ENCODE measurements at regions not wholly inside any gene's neighbourhood (a gene's known extent, or its start where the extent isn't known, plus 50 kb on each side); places are given as distances from the start of the nearest gene placed in this dataset.

DNA sequence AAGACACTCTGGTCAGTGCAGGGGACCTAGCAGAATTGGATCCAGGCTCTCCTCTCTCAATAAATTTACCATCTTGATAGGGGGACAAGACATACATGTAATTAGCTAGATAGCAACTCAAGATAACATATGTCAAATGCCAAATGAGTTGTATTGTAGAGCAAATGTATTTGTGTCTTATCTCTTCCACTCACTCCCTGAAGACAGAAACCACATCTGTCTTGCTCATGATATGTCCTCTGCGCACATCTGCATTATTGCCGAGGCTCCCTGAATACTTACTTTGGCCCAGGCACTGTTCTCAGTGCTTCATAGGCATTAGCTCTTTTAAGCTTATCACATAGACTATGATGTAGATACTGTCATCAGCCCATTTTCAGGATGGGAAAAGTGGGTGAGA is 122.9 kb upstream of the GATA6 start:
- DNase-seq (ENCODE audit: low read depth) = no peak
- no peak overlapping the region for H3K4me3 ChIP-seq (ENCODE audit: low read depth, low read length)
- TF ChIP-seq, protein P1, sequence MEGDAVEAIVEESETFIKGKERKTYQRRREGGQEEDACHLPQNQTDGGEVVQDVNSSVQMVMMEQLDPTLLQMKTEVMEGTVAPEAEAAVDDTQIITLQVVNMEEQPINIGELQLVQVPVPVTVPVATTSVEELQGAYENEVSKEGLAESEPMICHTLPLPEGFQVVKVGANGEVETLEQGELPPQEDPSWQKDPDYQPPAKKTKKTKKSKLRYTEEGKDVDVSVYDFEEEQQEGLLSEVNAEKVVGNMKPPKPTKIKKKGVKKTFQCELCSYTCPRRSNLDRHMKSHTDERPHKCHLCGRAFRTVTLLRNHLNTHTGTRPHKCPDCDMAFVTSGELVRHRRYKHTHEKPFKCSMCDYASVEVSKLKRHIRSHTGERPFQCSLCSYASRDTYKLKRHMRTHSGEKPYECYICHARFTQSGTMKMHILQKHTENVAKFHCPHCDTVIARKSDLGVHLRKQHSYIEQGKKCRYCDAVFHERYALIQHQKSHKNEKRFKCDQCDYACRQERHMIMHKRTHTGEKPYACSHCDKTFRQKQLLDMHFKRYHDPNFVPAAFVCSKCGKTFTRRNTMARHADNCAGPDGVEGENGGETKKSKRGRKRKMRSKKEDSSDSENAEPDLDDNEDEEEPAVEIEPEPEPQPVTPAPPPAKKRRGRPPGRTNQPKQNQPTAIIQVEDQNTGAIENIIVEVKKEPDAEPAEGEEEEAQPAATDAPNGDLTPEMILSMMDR (IDR thresholded peaks at IDR 0.05; ENCODE audit: low read depth, low read length, missing control alignments) = no peak

- no peak overlapping the region for H3K4me3 ChIP-seq (ENCODE audit: low read depth, low read length)
- TF ChIP-seq, protein P1 (IDR thresholded peaks at IDR 0.05; ENCODE audit: low read depth, low read length, missing control alignments) = no peak
- no peak for DNase-seq (ENCODE audit: low read depth)
Observed at GRCh38 chr18:22047485-22047884, 121.9 kb upstream of the GATA6 start.

DNA sequence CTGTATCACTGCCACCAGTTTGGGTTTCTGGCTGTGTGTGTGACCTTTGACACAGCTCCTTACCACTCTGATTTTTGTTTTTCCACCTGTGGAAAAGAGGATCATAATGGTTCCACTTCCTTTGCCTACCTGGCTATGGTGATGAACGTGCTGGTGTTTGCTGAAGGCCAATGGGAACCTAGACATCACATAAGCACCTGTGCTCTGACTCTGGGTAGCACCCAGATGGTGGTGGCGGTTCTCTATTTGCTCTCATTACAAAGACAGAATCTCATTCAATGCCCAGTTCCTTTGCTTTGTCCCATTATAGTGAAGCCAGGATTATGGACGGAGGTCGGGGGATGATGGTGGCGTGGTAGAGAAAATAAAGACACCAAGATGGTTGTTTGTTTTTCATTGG is 121.2 kb upstream of the GATA6 start:
- no peak for DNase-seq (ENCODE audit: low read depth)
- H3K4me3 ChIP-seq (ENCODE audit: low read depth, low read length) = no peak overlapping the region
- TF ChIP-seq, protein P1 (IDR thresholded peaks at IDR 0.05; ENCODE audit: low read depth, low read length, missing control alignments) = no peak

DNA sequence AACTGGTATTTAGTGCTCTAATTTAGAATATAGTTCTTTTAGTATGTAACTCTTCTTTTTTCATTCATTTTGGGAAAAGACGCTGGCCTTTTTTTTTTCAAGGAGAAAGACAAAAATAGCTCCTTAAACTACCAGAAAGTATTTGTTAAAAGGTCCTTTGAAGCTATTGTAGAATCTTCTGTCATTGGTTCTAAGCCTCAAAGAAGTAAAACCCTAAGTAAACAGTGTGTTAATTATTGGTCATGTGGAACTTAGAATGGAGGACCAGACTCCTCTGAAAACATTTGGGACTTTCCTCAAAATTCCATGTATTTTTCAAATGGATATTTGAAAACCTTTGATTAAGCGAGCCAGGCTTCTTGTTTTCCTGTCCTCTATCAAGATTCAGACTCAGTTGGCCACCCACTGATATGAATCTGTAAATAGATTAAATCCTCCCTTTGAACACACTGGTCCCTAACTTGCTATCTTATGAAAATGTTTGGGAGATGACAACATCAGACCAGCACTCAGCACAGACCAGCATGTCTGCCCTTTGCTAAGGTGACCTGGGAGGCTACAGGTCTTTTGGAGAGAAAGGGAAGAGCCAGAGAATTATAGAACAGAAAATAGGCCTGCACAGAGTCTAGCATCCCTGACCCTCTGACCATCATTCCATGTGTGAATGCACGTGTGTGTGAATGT is 120.3 kb upstream of the GATA6 start:
- TF ChIP-seq, protein P1 (IDR thresholded peaks at IDR 0.05; ENCODE audit: low read depth, low read length, missing control alignments) = no peak
- DNase-seq (ENCODE audit: low read depth) = no peak
- no peak overlapping the region for H3K4me3 ChIP-seq (ENCODE audit: low read depth, low read length)

GRCh38 chr18:22052405-22053105 is 116.8 kb upstream of the GATA6 start:
- no peak for DNase-seq (ENCODE audit: low read depth)
- H3K4me3 ChIP-seq (ENCODE audit: low read depth, low read length) = no peak overlapping the region
- TF ChIP-seq, protein P1 (IDR thresholded peaks at IDR 0.05; ENCODE audit: low read depth, low read length, missing control alignments) = no peak

DNA sequence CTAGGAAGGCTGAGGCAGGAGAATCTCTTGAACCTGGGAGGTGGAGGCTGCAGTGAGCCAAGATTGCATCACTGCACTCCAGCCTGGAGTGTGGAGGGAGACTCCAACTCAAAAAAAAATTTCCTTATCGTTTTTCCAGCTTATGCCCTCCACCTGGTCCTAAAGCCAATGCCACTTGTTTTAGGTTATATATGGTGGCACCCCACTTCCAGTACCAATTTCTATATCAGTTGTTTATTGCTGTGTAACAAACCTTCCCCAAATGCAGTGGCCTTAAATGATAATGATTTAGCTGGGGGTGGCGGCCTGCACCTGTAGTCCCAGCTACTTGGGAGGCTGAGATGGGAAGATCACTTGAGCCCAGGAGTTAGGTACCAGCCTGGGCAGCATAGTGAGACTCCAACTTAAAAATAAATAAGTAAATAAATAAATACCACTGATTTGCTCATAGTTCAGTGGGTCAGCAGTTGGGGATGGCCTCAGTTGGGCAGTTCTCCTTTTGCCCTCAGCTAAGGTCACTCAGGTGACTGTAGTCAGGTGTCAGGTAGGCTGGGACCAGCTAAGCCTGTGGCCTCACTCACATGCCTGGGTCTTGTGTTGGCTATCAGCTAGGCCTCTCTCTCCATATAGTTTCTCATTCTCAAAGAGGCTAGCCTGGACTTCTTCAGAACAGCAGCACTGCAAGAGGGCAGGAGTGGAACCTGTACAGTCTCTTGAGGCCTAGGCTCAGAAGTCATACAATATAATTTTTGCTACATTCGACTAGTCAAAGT is 113.7 kb upstream of the GATA6 start:
- TF ChIP-seq, protein P1 (IDR thresholded peaks at IDR 0.05; ENCODE audit: low read depth, low read length, missing control alignments) = no peak
- H3K4me3 ChIP-seq (ENCODE audit: low read depth, low read length) = no peak overlapping the region
- no peak for DNase-seq (ENCODE audit: low read depth)
